ENCODE measurements at regions not wholly inside any gene's neighbourhood (a gene's known extent, or its start where the extent isn't known, plus 50 kb on each side); places are given as distances from the start of the nearest gene placed in this dataset.

DNA sequence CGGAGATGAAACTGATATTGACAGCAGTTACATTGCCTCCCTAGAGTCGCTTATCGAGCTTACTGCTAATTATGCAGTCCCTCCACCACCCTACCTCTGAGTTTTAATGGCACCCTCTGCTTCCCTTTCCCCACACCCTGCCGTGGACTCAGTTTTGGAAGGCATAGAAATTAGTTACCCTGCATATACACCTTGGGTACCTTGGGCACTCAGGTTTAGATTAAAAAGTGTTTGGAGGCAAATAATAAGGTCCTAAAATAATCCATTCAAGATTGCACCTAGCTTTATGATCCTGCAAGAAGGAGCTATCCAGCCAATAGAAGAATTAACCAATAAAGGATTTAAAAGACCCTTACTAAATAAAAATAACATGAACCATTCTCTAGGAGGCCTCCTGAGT, 117.8 kb upstream of the AGBL1 start:
- H3K4me3 ChIP-seq: no peak overlapping the region
- H3K9me3 ChIP-seq: no peaks in the 10 kb centered on the region
- intact Hi-C loops (cut with DNase I; ENCODE audit: low total_unique reads) (no loop called here), in situ Hi-C loops (cut with MboI; ENCODE audit: low pct_ligation_motif_present in 1 of 4, low pct_unique_long_range_greater_than_20kb in 1 of 4, low sequenced_read_pairs in 3 of 4) (no loop called here)
- no peak for DNase-seq
- H3K36me3 ChIP-seq: no peaks in the 10 kb centered on the region
- H3K27ac ChIP-seq: no peak overlapping the region
- WGBS, 2 donors (ENCODE audit: low coverage in 1 of 2): 77% methylated on average over 4 of the region's 4 CpGs
- no peaks in the 10 kb centered on the region for H3K27me3 ChIP-seq
- no peaks in the 10 kb centered on the region for H3K4me1 ChIP-seq
- TF ChIP-seq, protein P1, sequence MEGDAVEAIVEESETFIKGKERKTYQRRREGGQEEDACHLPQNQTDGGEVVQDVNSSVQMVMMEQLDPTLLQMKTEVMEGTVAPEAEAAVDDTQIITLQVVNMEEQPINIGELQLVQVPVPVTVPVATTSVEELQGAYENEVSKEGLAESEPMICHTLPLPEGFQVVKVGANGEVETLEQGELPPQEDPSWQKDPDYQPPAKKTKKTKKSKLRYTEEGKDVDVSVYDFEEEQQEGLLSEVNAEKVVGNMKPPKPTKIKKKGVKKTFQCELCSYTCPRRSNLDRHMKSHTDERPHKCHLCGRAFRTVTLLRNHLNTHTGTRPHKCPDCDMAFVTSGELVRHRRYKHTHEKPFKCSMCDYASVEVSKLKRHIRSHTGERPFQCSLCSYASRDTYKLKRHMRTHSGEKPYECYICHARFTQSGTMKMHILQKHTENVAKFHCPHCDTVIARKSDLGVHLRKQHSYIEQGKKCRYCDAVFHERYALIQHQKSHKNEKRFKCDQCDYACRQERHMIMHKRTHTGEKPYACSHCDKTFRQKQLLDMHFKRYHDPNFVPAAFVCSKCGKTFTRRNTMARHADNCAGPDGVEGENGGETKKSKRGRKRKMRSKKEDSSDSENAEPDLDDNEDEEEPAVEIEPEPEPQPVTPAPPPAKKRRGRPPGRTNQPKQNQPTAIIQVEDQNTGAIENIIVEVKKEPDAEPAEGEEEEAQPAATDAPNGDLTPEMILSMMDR (IDR thresholded peaks at IDR 0.05): no peak
- TF ChIP-seq POLR2A (IDR thresholded peaks at IDR 0.05) (no peak), POLR2AphosphoS5 (IDR thresholded peaks at IDR 0.05) (no peak), EP300 (IDR thresholded peaks at IDR 0.05; ENCODE audit: low read depth) (no peak)

DNA sequence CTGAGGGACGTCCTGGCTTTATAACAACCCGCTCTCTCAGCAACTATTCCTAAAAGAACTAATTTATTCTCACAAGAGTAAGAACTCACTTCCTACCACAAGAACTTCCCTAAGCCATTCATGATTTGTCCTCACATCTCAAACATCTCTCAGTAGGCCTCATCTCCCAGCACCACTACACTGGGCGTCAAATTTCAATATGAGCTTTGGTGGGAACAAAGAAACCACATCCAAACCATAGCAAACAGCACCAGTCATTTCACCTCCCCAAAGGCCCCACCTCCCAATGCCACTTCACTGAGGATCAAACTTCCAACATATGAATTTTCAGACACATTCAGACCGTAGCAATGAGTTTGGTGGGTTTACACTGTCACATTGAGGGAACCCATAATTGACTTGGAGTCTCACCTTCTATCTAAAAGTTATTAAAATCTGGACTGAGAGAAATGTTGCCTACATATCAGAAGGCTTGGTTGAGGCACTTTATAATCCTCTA, 116.4 kb upstream of the AGBL1 start:
- Histone ChIP-seq H3K27me3 (no peaks in the 10 kb centered on the region), H3K36me3 (no peaks in the 10 kb centered on the region), H3K4me3 (no peak overlapping the region), H3K4me1 (no peaks in the 10 kb centered on the region), H3K9me3 (no peaks in the 10 kb centered on the region), H3K27ac (no peak overlapping the region)
- TF ChIP-seq POLR2A (IDR thresholded peaks at IDR 0.05) (no peak), POLR2AphosphoS5 (IDR thresholded peaks at IDR 0.05) (no peak)
- TF ChIP-seq, protein P1 (IDR thresholded peaks at IDR 0.05): no peak
- in situ Hi-C loops (cut with MboI; ENCODE audit: low pct_ligation_motif_present in 1 of 4, low pct_unique_long_range_greater_than_20kb in 1 of 4, low sequenced_read_pairs in 3 of 4): no loop called here
- DNase-seq: no peak
- 72 to 73% methylated on average over 4 of the region's 4 CpGs for WGBS, 2 donors (ENCODE audit: low coverage in 1 of 2)
- intact Hi-C loops (cut with DNase I; ENCODE audit: low total_unique reads): no loop called here

DNA sequence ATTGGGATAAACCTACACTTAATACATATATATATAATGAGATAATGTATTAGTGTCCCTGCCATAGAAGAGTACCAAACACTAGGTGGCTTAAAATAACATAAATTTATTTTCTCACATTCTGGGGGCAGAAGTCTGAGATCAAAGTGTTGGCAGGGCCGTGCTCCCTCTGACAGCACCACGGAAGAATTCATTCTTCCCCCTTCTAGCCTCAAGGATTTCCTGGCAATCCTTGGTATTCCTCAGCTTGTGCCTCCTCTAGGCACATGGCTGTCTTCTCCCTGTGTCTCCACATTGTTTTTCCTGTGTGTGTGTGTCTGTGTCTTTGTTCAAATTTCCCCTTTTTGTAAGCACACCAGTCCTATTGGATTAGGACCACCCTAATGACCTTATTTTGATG, 115.2 kb upstream of the AGBL1 start:
- Histone ChIP-seq H3K27ac (no peak overlapping the region), H3K9me3 (no peaks in the 10 kb centered on the region), H3K4me3 (no peak overlapping the region), H3K36me3 (no peaks in the 10 kb centered on the region), H3K4me1 (no peaks in the 10 kb centered on the region), H3K27me3 (no peaks in the 10 kb centered on the region)
- no peak for TF ChIP-seq POLR2A (IDR thresholded peaks at IDR 0.05)
- TF ChIP-seq, protein P1 (IDR thresholded peaks at IDR 0.05): no peak
- no peak for TF ChIP-seq EP300 (IDR thresholded peaks at IDR 0.05; ENCODE audit: low read depth)
- DNase-seq: no peak
- in situ Hi-C loops (cut with MboI; ENCODE audit: low pct_ligation_motif_present in 1 of 4, low pct_unique_long_range_greater_than_20kb in 1 of 4, low sequenced_read_pairs in 3 of 4) (no loop called here), intact Hi-C loops (cut with DNase I; ENCODE audit: low total_unique reads) (no loop called here)
- WGBS, 2 donors (ENCODE audit: low coverage in 1 of 2): 61% methylated on average over 2 of the region's 2 CpGs; no CpG with 5 or more reads in 1 of the 2 donors

DNA sequence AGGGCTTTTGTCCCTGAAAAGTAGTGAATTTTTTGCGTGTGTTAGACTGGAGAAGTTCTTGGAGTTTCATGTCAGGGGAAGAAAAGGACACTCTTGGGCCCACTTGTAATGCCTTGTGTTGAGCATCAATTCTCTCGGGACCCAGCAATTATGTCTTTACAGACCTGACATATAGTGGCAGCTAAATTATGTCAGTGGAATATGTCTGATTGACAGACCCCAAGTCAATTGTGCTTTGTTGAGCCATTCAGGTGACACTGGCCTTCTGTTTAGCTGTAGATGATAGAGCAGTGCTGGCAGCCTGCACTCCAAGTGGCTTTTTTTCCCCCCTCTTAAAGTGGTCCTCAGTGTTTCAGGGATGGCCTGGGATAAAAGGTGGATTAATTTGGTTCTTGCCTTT, 112.1 kb upstream of the AGBL1 start:
- intact Hi-C loops (cut with DNase I; ENCODE audit: low total_unique reads) (no loop called here), in situ Hi-C loops (cut with MboI; ENCODE audit: low pct_ligation_motif_present in 1 of 4, low pct_unique_long_range_greater_than_20kb in 1 of 4, low sequenced_read_pairs in 3 of 4) (no loop called here)
- 55% methylated on average over 2 of the region's 2 CpGs; no CpG with 5 or more reads in 1 of the 2 donors for WGBS, 2 donors (ENCODE audit: low coverage in 1 of 2)

More for the DNA sequence above, 112.1 kb upstream of the AGBL1 start:
- no peaks in the 10 kb centered on the region for H3K27me3 ChIP-seq
- no peak for DNase-seq
- TF ChIP-seq, protein P1 (IDR thresholded peaks at IDR 0.05): no peak
- TF ChIP-seq EP300 (IDR thresholded peaks at IDR 0.05; ENCODE audit: low read depth): no peak
- no peak for TF ChIP-seq POLR2A (IDR thresholded peaks at IDR 0.05)
- H3K9me3 ChIP-seq: no peaks in the 10 kb centered on the region
- no peak overlapping the region for H3K4me3 ChIP-seq
- H3K36me3 ChIP-seq: no peaks in the 10 kb centered on the region
- H3K27ac ChIP-seq: no peak overlapping the region
- no peaks in the 10 kb centered on the region for H3K4me1 ChIP-seq
